GM12878 (cell line): ENCODE measurements at regions not wholly inside any gene's neighbourhood (a gene's known extent, or its start where the extent isn't known, plus 50 kb on each side); places are given as distances from the start of the nearest gene placed in this dataset.

Experiments
- ASH2L ChIP-seq: fragments of 300-600, 200-600 bp; sonication (generic); IDR thresholded peaks from 2 replicates; pipeline ENCODE4 v1.6.1; 2017; ENCODE audit warnings: low read depth, mild to moderate bottlenecking, borderline replicate concordance
- CBFB ChIP-seq: IDR thresholded peaks from 2 replicates; pipeline ENCODE4 v1.6.1; 2016; ENCODE audit warnings: antibody characterized with exemption, low read depth
- CREB1 ChIP-seq: IDR thresholded peaks from 2 replicates; pipeline ENCODE4 v1.6.1; 2012; ENCODE audit warnings: low read depth, mild to moderate bottlenecking, inconsistent platforms
- EZH2 ChIP-seq: IDR thresholded peaks from 2 replicates; pipeline ENCODE4 v1.6.1; 2012; ENCODE audit warnings: low read depth, mild to moderate bottlenecking, control low read depth, inconsistent platforms, low read length, borderline replicate concordance; ENCODE audit not compliant: control insufficient read depth
- GABPA ChIP-seq: IDR thresholded peaks from 2 replicates; pipeline ENCODE4 v1.6.1; 2014; ENCODE audit warnings: antibody characterized with exemption, low read depth, mild to moderate bottlenecking, inconsistent platforms
- IKZF1 ChIP-seq: fragments of 450-650 bp; conservative IDR thresholded peaks from 2 replicates; pipeline ENCODE4 v1.6.1; 2017; ENCODE audit warnings: antibody characterized with exemption, mild to moderate bottlenecking
- POLR2A ChIP-seq: IDR thresholded peaks from 2 replicates; pipeline ENCODE4 v1.6.1; 2011; ENCODE audit warnings: low read depth, mild to moderate bottlenecking, low read length
- RAD21 ChIP-seq: IDR thresholded peaks from 2 replicates; pipeline ENCODE4 v1.6.1; 2011; ENCODE audit warnings: mild to moderate bottlenecking, low read depth, low read length, moderate library complexity; ENCODE audit not compliant: insufficient read depth
- RCOR1 ChIP-seq: conservative IDR thresholded peaks from 2 replicates; pipeline ENCODE4 v1.6.1; 2012; ENCODE audit warnings: low read depth, low read length, improper control_type of control experiment
- RELA ChIP-seq: fragments of 450-650 bp; IDR thresholded peaks from 2 replicates; pipeline ENCODE4 v1.8.0; 2014; ENCODE audit warnings: borderline replicate concordance; ENCODE audit not compliant: partially characterized antibody
- TF ChIP-seq, protein P1 (sequence below), 3 experiments: IDR thresholded peaks in 2 of 3; conservative IDR thresholded peaks in 1 of 3; 2 replicates each; pipeline ENCODE4 v1.5.1; 2011; ENCODE audit warnings: low read depth in 3 of 3, low read length in 3 of 3, mild to moderate bottlenecking in 3 of 3, control low read depth in 2 of 3, moderate library complexity in 2 of 3, inconsistent platforms in 1 of 3, mixed read lengths in 1 of 3; ENCODE audit not compliant: control insufficient read depth in 2 of 3, insufficient read depth in 1 of 3; ENCODE audit errors: extremely low read depth in 1 of 3
- TF ChIP-seq, protein P2 (sequence below): IDR thresholded peaks from 2 replicates; pipeline ENCODE4 v1.6.1; 2011; ENCODE audit warnings: mild to moderate bottlenecking, low read depth, low read length, moderate library complexity; ENCODE audit not compliant: insufficient replicate concordance
- TF ChIP-seq, protein P3 (sequence below): IDR thresholded peaks from 2 replicates; pipeline ENCODE4 v1.6.1; 2011; ENCODE audit warnings: borderline replicate concordance, low read depth, mild to moderate bottlenecking, moderate library complexity, mixed read lengths, low read length; ENCODE audit not compliant: insufficient read depth; ENCODE audit errors: extremely low read length
- TF ChIP-seq, protein P4 (sequence below): fragments of 450-650 bp; IDR thresholded peaks from 2 replicates; pipeline ENCODE4 v1.6.1; 2016; ENCODE audit warnings: mild to moderate bottlenecking, moderate library complexity, borderline replicate concordance

DNA sequence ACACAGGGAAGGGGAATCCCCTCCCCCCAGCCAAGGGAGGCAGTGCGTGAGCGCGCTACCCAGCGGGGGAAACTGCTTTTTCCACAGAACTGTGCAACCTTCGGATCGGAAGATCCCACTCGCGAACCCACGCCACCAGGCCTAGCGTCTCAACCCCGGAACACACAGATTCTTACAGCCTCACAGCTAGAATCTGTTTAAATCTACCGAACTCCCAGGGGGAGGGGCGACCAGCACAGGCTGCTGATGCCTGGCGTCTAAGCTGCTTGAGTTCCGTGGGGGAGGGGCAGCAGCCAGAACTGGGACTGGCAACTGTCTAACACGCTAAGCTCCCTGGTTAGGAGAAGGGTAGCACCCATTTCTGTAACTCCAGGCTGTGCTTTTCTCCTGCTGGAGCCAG lies 217.3 kb upstream of the TENT5A start:
- TF ChIP-seq CBFB (no peak), ASH2L (no peak), EZH2 (no peak), POLR2A (no peak), IKZF1 (no peak), RCOR1 (no peak), GABPA (no peak), CREB1 (no peak), RAD21 (no peak), RELA (no peak)
- TF ChIP-seq, protein P1, sequence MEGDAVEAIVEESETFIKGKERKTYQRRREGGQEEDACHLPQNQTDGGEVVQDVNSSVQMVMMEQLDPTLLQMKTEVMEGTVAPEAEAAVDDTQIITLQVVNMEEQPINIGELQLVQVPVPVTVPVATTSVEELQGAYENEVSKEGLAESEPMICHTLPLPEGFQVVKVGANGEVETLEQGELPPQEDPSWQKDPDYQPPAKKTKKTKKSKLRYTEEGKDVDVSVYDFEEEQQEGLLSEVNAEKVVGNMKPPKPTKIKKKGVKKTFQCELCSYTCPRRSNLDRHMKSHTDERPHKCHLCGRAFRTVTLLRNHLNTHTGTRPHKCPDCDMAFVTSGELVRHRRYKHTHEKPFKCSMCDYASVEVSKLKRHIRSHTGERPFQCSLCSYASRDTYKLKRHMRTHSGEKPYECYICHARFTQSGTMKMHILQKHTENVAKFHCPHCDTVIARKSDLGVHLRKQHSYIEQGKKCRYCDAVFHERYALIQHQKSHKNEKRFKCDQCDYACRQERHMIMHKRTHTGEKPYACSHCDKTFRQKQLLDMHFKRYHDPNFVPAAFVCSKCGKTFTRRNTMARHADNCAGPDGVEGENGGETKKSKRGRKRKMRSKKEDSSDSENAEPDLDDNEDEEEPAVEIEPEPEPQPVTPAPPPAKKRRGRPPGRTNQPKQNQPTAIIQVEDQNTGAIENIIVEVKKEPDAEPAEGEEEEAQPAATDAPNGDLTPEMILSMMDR (IDR thresholded peaks at IDR 0.05 in 2 of 3, conservative IDR thresholded peaks at IDR 0.05 in 1 of 3; ENCODE audit: control insufficient read depth in 2 of 3, extremely low read depth in 1 of 3, insufficient read depth in 1 of 3, low read depth in 3 of 3, low read length in 3 of 3) = no peak
- TF ChIP-seq, protein P2, sequence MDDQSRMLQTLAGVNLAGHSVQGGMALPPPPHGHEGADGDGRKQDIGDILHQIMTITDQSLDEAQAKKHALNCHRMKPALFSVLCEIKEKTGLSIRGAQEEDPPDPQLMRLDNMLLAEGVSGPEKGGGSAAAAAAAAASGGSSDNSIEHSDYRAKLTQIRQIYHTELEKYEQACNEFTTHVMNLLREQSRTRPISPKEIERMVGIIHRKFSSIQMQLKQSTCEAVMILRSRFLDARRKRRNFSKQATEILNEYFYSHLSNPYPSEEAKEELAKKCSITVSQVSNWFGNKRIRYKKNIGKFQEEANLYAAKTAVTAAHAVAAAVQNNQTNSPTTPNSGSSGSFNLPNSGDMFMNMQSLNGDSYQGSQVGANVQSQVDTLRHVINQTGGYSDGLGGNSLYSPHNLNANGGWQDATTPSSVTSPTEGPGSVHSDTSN = no peak
- TF ChIP-seq, protein P3, sequence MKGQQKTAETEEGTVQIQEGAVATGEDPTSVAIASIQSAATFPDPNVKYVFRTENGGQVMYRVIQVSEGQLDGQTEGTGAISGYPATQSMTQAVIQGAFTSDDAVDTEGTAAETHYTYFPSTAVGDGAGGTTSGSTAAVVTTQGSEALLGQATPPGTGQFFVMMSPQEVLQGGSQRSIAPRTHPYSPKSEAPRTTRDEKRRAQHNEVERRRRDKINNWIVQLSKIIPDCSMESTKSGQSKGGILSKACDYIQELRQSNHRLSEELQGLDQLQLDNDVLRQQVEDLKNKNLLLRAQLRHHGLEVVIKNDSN = no peak
- TF ChIP-seq, protein P4, sequence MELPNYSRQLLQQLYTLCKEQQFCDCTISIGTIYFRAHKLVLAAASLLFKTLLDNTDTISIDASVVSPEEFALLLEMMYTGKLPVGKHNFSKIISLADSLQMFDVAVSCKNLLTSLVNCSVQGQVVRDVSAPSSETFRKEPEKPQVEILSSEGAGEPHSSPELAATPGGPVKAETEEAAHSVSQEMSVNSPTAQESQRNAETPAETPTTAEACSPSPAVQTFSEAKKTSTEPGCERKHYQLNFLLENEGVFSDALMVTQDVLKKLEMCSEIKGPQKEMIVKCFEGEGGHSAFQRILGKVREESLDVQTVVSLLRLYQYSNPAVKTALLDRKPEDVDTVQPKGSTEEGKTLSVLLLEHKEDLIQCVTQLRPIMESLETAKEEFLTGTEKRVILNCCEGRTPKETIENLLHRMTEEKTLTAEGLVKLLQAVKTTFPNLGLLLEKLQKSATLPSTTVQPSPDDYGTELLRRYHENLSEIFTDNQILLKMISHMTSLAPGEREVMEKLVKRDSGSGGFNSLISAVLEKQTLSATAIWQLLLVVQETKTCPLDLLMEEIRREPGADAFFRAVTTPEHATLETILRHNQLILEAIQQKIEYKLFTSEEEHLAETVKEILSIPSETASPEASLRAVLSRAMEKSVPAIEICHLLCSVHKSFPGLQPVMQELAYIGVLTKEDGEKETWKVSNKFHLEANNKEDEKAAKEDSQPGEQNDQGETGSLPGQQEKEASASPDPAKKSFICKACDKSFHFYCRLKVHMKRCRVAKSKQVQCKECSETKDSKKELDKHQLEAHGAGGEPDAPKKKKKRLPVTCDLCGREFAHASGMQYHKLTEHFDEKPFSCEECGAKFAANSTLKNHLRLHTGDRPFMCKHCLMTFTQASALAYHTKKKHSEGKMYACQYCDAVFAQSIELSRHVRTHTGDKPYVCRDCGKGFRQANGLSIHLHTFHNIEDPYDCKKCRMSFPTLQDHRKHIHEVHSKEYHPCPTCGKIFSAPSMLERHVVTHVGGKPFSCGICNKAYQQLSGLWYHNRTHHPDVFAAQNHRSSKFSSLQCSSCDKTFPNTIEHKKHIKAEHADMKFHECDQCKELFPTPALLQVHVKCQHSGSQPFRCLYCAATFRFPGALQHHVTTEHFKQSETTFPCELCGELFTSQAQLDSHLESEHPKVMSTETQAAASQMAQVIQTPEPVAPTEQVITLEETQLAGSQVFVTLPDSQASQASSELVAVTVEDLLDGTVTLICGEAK = no peak
